ENCODE measurements at regions not wholly inside any gene's neighbourhood (a gene's known extent, or its start where the extent isn't known, plus 50 kb on each side); places are given as distances from the start of the nearest gene placed in this dataset.

GRCh38 chr10:128981881-128982615 lies 485.0 kb upstream of the MGMT start:
- DNase-seq (ENCODE audit: low read depth, low spot score), result no peak
- H3K27me3 Mint-ChIP-seq (ENCODE audit: low read depth), result no peaks in the 10 kb centered on the region
- H3K4me3 Mint-ChIP-seq, result no peak overlapping the region
- no peaks in the 10 kb centered on the region for H3K36me3 Mint-ChIP-seq (ENCODE audit: low read depth)
- no peak overlapping the region for H3K27ac Mint-ChIP-seq (ENCODE audit: unreplicated experiment)
- TF ChIP-seq CTCF (conservative IDR thresholded peaks at IDR 0.05), result no peak
- H3K9me3 Mint-ChIP-seq, result no peaks in the 10 kb centered on the region
- H3K4me1 Mint-ChIP-seq, result no peaks in the 10 kb centered on the region

GRCh38 chr10:128982616-128982915 lies 484.5 kb upstream of the MGMT start:
- TF ChIP-seq CTCF (conservative IDR thresholded peaks at IDR 0.05), result no peak
- no peak overlapping the region for H3K4me3 Mint-ChIP-seq
- no peaks in the 10 kb centered on the region for H3K27me3 Mint-ChIP-seq (ENCODE audit: low read depth)
- no peaks in the 10 kb centered on the region for H3K36me3 Mint-ChIP-seq (ENCODE audit: low read depth)
- no peaks in the 10 kb centered on the region for H3K9me3 Mint-ChIP-seq
- no peaks in the 10 kb centered on the region for H3K4me1 Mint-ChIP-seq
- H3K27ac Mint-ChIP-seq (ENCODE audit: unreplicated experiment), result no peak overlapping the region
- DNase-seq (ENCODE audit: low read depth, low spot score), result no peak

GRCh38 chr10:128985036-128985435 lies 482.0 kb upstream of the MGMT start:
- no peak for TF ChIP-seq CTCF (conservative IDR thresholded peaks at IDR 0.05)
- Mint-ChIP-seq H3K27me3 (ENCODE audit: low read depth) (no peaks in the 10 kb centered on the region), H3K27ac (ENCODE audit: unreplicated experiment) (no peak overlapping the region), H3K9me3 (peaks cover 4% of the 10 kb centered on the region), H3K4me1 (no peaks in the 10 kb centered on the region), H3K4me3 (no peak overlapping the region), H3K36me3 (ENCODE audit: low read depth) (no peaks in the 10 kb centered on the region)
- DNase-seq (ENCODE audit: low read depth, low spot score), result no peak

- H3K4me3 Mint-ChIP-seq, result no peak overlapping the region
- no peak for DNase-seq (ENCODE audit: low read depth, low spot score)
- H3K4me1 Mint-ChIP-seq, result peaks cover 21% of the 10 kb centered on the region
- no peak overlapping the region for H3K27ac Mint-ChIP-seq (ENCODE audit: unreplicated experiment)
- peaks cover 2% of the 10 kb centered on the region for H3K27me3 Mint-ChIP-seq (ENCODE audit: low read depth)
- H3K9me3 Mint-ChIP-seq, result peaks cover 4% of the 10 kb centered on the region
- no peak for TF ChIP-seq CTCF (conservative IDR thresholded peaks at IDR 0.05)
- no peaks in the 10 kb centered on the region for H3K36me3 Mint-ChIP-seq (ENCODE audit: low read depth)
Observed at GRCh38 chr10:128990986-128991385, 476.1 kb upstream of the MGMT start.

- peaks cover 2% of the 10 kb centered on the region for H3K27me3 Mint-ChIP-seq (ENCODE audit: low read depth)
- H3K4me1 Mint-ChIP-seq, result peaks cover 21% of the 10 kb centered on the region
- no peaks in the 10 kb centered on the region for H3K36me3 Mint-ChIP-seq (ENCODE audit: low read depth)
- no peak overlapping the region for H3K4me3 Mint-ChIP-seq
- H3K27ac Mint-ChIP-seq (ENCODE audit: unreplicated experiment), result no peak overlapping the region
- TF ChIP-seq CTCF (conservative IDR thresholded peaks at IDR 0.05), result no peak
- H3K9me3 Mint-ChIP-seq, result peaks cover 3% of the 10 kb centered on the region
- DNase-seq (ENCODE audit: low read depth, low spot score), result no peak
Observed at GRCh38 chr10:128992770-128993169, 474.3 kb upstream of the MGMT start.

Measured in neural crest cell (in vitro differentiated cells).